Gastrocnemius medialis (tissue), 4 donors: ENCODE measurements at regions not wholly inside any gene's neighbourhood (a gene's known extent, or its start where the extent isn't known, plus 50 kb on each side); places are given as distances from the start of the nearest gene placed in this dataset.

Source experiments
- POLR2A ChIP-seq, 2 donors: fragments of 450-650 bp; IDR thresholded peaks; one replicate each; pipeline ENCODE4 v1.6.1; 2017; ENCODE audit warnings: antibody characterized with exemption in 2 of 2, mild to moderate bottlenecking in 2 of 2, moderate library complexity in 2 of 2
- TF ChIP-seq, protein P1 (sequence below), 5 experiments: fragments of 450-650 bp in 3 of 5; fragments of 200-600 bp in 2 of 5; sonication (generic) in 2 of 5; IDR thresholded peaks in 4 of 5; conservative IDR thresholded peaks in 1 of 5; 1 replicate in 4 of 5; 2 replicates in 1 of 5; pipeline ENCODE4 v1.5.1; 2016 to 2019; ENCODE audit warnings: antibody characterized with exemption in 5 of 5, mild to moderate bottlenecking in 3 of 5, moderate library complexity in 3 of 5

DNA sequence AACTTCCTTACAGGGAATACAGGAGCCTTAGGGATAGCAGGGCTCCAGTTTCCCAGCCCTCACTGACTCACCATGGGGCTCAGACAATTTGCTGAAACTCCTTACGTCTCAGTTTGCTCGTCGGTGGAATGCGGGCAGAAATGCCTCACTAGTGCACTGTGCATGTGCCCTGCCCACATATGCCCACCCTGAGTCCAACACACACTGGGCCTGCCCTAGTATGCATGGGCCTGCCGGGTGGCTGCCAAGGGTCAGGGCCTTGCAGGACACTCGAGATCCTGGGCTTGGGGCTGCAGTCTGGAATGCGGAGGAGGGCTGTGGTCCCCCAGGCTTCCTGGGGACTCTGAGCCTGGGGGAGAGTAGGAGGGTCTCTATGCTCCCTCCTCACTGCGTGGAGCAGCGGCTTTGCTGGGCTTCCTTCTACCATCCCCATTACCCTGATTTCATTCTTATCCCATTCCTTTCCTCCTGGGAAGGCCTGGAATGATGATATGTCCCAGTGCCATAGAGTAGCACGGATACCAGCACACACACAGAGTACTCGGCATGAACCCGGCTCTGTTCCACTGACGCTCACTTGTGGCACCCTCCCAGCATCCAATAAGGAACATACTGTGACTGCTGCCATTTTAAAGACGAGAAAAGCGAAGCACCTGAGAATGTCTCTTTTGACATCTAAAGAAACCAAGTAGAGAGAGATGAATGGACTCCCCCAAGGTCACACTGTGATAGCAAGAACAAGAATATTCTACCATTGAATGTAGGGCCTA lies 124.2 kb downstream of the ASB7 start:
- TF ChIP-seq, protein P1, sequence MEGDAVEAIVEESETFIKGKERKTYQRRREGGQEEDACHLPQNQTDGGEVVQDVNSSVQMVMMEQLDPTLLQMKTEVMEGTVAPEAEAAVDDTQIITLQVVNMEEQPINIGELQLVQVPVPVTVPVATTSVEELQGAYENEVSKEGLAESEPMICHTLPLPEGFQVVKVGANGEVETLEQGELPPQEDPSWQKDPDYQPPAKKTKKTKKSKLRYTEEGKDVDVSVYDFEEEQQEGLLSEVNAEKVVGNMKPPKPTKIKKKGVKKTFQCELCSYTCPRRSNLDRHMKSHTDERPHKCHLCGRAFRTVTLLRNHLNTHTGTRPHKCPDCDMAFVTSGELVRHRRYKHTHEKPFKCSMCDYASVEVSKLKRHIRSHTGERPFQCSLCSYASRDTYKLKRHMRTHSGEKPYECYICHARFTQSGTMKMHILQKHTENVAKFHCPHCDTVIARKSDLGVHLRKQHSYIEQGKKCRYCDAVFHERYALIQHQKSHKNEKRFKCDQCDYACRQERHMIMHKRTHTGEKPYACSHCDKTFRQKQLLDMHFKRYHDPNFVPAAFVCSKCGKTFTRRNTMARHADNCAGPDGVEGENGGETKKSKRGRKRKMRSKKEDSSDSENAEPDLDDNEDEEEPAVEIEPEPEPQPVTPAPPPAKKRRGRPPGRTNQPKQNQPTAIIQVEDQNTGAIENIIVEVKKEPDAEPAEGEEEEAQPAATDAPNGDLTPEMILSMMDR (IDR thresholded peaks at IDR 0.05 in 4 of 5, conservative IDR thresholded peaks at IDR 0.05 in 1 of 5) = no peak
- TF ChIP-seq POLR2A (IDR thresholded peaks at IDR 0.05) = no peak
